Panc1 (cell line): ENCODE measurements at regions not wholly inside any gene's neighbourhood (a gene's known extent, or its start where the extent isn't known, plus 50 kb on each side); places are given as distances from the start of the nearest gene placed in this dataset.

Experiments used
- POLR2AphosphoS5 ChIP-seq: IDR thresholded peaks from 2 replicates; pipeline ENCODE4 v1.6.1; 2012; ENCODE audit warnings: mild to moderate bottlenecking, low read depth, low read length, moderate library complexity
- TCF7L2 ChIP-seq: IDR thresholded peaks from 2 replicates; pipeline ENCODE4 v1.6.1; 2011; ENCODE audit warnings: mild to moderate bottlenecking, low read depth, low read length, inconsistent platforms
- TF ChIP-seq, protein P1 (sequence below): fragments of 450-650 bp; IDR thresholded peaks from 2 replicates; pipeline ENCODE4 v1.5.1; 2017; ENCODE audit warnings: mild to moderate bottlenecking

DNA sequence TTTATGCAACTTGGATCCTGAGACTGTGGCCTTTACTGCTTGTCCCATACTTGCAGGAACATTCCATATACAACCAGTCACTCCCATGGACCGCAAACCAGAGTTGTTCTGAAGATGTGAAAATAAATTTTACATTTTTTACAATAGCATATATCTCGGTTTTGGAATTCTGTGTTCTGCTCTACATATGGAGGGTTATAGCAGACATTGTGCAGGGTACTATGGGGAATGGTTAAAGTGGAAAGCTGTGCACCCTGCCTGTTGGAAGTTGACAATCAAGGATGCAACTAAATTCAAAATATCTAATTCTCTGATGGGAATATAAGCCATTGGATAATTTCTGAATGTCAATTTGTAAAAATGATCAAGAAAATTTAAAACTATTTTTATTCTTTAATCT, 603.3 kb downstream of the RAB28 start:
- TF ChIP-seq, protein P1, sequence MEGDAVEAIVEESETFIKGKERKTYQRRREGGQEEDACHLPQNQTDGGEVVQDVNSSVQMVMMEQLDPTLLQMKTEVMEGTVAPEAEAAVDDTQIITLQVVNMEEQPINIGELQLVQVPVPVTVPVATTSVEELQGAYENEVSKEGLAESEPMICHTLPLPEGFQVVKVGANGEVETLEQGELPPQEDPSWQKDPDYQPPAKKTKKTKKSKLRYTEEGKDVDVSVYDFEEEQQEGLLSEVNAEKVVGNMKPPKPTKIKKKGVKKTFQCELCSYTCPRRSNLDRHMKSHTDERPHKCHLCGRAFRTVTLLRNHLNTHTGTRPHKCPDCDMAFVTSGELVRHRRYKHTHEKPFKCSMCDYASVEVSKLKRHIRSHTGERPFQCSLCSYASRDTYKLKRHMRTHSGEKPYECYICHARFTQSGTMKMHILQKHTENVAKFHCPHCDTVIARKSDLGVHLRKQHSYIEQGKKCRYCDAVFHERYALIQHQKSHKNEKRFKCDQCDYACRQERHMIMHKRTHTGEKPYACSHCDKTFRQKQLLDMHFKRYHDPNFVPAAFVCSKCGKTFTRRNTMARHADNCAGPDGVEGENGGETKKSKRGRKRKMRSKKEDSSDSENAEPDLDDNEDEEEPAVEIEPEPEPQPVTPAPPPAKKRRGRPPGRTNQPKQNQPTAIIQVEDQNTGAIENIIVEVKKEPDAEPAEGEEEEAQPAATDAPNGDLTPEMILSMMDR, result no peak
- TF ChIP-seq POLR2AphosphoS5 (no peak), TCF7L2 (no peak)
